Spleen (tissue), 11 donors: ENCODE measurements at regions not wholly inside any gene's neighbourhood (a gene's known extent, or its start where the extent isn't known, plus 50 kb on each side); places are given as distances from the start of the nearest gene placed in this dataset.

Source experiments
- DNase-seq: peaks from one replicate; pipeline ENCODE4 v3.0.0-alpha.2; 2020
- H3K27ac ChIP-seq, 8 donors: fragments of 200-600 bp; sonication (generic) in 7 of 8; 1 replicate in 4 of 8; 2 replicates in 4 of 8; pipeline versions ENCODE4 v1.5.0 to v1.8.0; 2016 to 2021; ENCODE audit warnings: inconsistent platforms in 4 of 8, mild to moderate bottlenecking in 4 of 8, moderate library complexity in 1 of 8
- H3K27me3 ChIP-seq, 7 donors: fragments of 200-600 bp; sonication (generic) in 6 of 7; replicated peaks in 1 of 7; 1 replicate in 4 of 7; 2 replicates in 3 of 7; pipeline versions ENCODE4 v1.5.0 to v1.8.0; 2016 to 2021; ENCODE audit warnings: inconsistent platforms in 3 of 7, mild to moderate bottlenecking in 1 of 7
- H3K36me3 ChIP-seq, 6 donors: fragments of 200-600 bp; sonication (generic) in 5 of 6; 1 replicate in 4 of 6; 2 replicates in 2 of 6; pipeline versions ENCODE4 v1.5.0 to v1.8.0; 2016 to 2021; ENCODE audit warnings: inconsistent platforms in 2 of 6
- H3K4me1 ChIP-seq, 6 donors: fragments of 200-600 bp; sonication (generic) in 5 of 6; 1 replicate in 3 of 6; 2 replicates in 3 of 6; pipeline versions ENCODE4 v1.5.0 to v1.8.0; 2016 to 2021; ENCODE audit warnings: inconsistent platforms in 3 of 6
- H3K4me3 ChIP-seq, 8 donors: fragments of 200-600 bp; sonication (generic) in 7 of 8; 1 replicate in 4 of 8; 2 replicates in 4 of 8; pipeline versions ENCODE4 v1.5.0 to v1.8.0; 2016 to 2021; ENCODE audit warnings: inconsistent platforms in 4 of 8, mild to moderate bottlenecking in 4 of 8, moderate library complexity in 2 of 8
- H3K9me3 ChIP-seq, 8 donors: fragments of 200-600 bp; sonication (generic) in 7 of 8; 1 replicate in 4 of 8; 2 replicates in 4 of 8; pipeline versions ENCODE4 v1.5.0 to v1.8.0; 2016 to 2021; ENCODE audit warnings: inconsistent platforms in 4 of 8
- CTCF ChIP-seq, 11 experiments: fragments of 200-600 bp in 7 of 11; fragments of 450-650 bp in 4 of 11; sonication (generic) in 4 of 11; IDR thresholded peaks in 8 of 11; conservative IDR thresholded peaks in 3 of 11; 1 replicate in 7 of 11; 2 replicates in 4 of 11; pipeline versions ENCODE4 v1.4.0 to v1.8.0; 2016 to 2021; ENCODE audit warnings: antibody characterized with exemption in 11 of 11, inconsistent platforms in 4 of 11, mild to moderate bottlenecking in 1 of 11
- POLR2A ChIP-seq, 3 donors: fragments of 450-650 bp; IDR thresholded peaks; one replicate each; pipeline ENCODE4 v1.5.1; 2017; ENCODE audit warnings: antibody characterized with exemption in 3 of 3, mild to moderate bottlenecking in 1 of 3
- POLR2AphosphoS5 ChIP-seq, 3 donors: sonication (generic); formaldehyde crosslinking; IDR thresholded peaks; one replicate each; pipeline ENCODE4 v1.5.1; 2017; ENCODE audit warnings: antibody characterized with exemption in 3 of 3
- WGBS, 5 donors: extraction: QIAGEN DNeasy Blood & Tissue Kit in 3 of 5; methylation state at CpG; one replicate each; pipeline versions ENCODE4 v1.1.5 to v1.1.7; 2013 to 2018; 5-methylcytosine and 5-hydroxymethylcytosine counted together
- intact Hi-C: fragments of 100-400 bp; cut with DNase I; formaldehyde crosslinking; loops from one replicate; pipeline ENCODE4 v1.15.0; 2023; ENCODE audit warnings: low total_unique reads
- donor health status: healthy with polysubstance abuse.
- donor health status: DM: no; HTN: no; CAD: no; lungs with moderate emphysema.
- donor health status: DM: no; HTN: no; CAD: no.
- donor health status: Bipolar disorder and iron deficiency.
- donor health status: healthy.
- donor health status: DM: no; HTN: no; CAD: no.
- donor health status: DM: yes; HTN: yes; CAD: no.

GRCh38 chr7:101744588-101744987, 72.8 kb upstream of the CUX1 start:
- Histone ChIP-seq H3K4me1 (peaks cover 0 to 67% (median 38%) of the 10 kb centered on the region in 6 donors), H3K27ac (no peak overlapping the region), H3K9me3 (no peaks in the 10 kb centered on the region), H3K36me3 (no peaks in the 10 kb centered on the region), H3K27me3 (peaks cover 0 to 34% (median 0%) of the 10 kb centered on the region in 7 donors), H3K4me3 (no peak overlapping the region)
- intact Hi-C loops = loop anchor here (10.0 kb wide), 1 partner anchor 60 kb away; no protein-coding TSS in a partner anchor
- WGBS, 5 donors = 51 to 66% (median 63%) methylated on average over 5 of the region's 5 CpGs
- TF ChIP-seq POLR2A (IDR thresholded peaks at IDR 0.05) (no peak), POLR2AphosphoS5 (IDR thresholded peaks at IDR 0.05) (no peak), CTCF (IDR thresholded peaks at IDR 0.05 in 8 of 11, conservative IDR thresholded peaks at IDR 0.05 in 3 of 11) (no peak)
- no peak for DNase-seq

GRCh38 chr7:101746314-101746713, 71.1 kb upstream of the CUX1 start:
- no peaks in the 10 kb centered on the region for H3K9me3 ChIP-seq

GRCh38 chr7:101747053-101747878, 70.2 kb upstream of the CUX1 start:
- intact Hi-C loops = loop anchor here (10.0 kb wide), 1 partner anchor 58 kb away; no protein-coding TSS in a partner anchor
- no peak overlapping the region for H3K4me3 ChIP-seq
- DNase-seq = no peak
- no peaks in the 10 kb centered on the region for H3K9me3 ChIP-seq
- H3K27me3 ChIP-seq = peaks cover 0 to 30% (median 0%) of the 10 kb centered on the region in 7 donors
- 76 to 92% (median 84%) methylated on average over 13 of the region's 13 CpGs for WGBS, 5 donors
- no peaks in the 10 kb centered on the region for H3K36me3 ChIP-seq
- H3K4me1 ChIP-seq = peaks cover 0 to 40% (median 25%) of the 10 kb centered on the region in 6 donors
- no peak overlapping the region for H3K27ac ChIP-seq
- no peak for TF ChIP-seq POLR2AphosphoS5 (IDR thresholded peaks at IDR 0.05)
- TF ChIP-seq POLR2A (IDR thresholded peaks at IDR 0.05) = no peak
- no peak for TF ChIP-seq CTCF (IDR thresholded peaks at IDR 0.05 in 8 of 11, conservative IDR thresholded peaks at IDR 0.05 in 3 of 11)

More at GRCh38 chr7:101746314-101746713, 71.1 kb upstream of the CUX1 start:
- intact Hi-C loops = loop anchor here (10.0 kb wide), 1 partner anchor 58 kb away; no protein-coding TSS in a partner anchor
- no peak overlapping the region for H3K27ac ChIP-seq
- H3K36me3 ChIP-seq = no peaks in the 10 kb centered on the region
- TF ChIP-seq POLR2A (IDR thresholded peaks at IDR 0.05) = no peak
- TF ChIP-seq POLR2AphosphoS5 (IDR thresholded peaks at IDR 0.05) = no peak
- no peak for TF ChIP-seq CTCF (IDR thresholded peaks at IDR 0.05 in 8 of 11, conservative IDR thresholded peaks at IDR 0.05 in 3 of 11)
- H3K4me1 ChIP-seq = peaks cover 0 to 50% (median 27%) of the 10 kb centered on the region in 6 donors
- no peak overlapping the region for H3K4me3 ChIP-seq
- no peak for DNase-seq
- peaks cover 0 to 34% (median 0%) of the 10 kb centered on the region in 7 donors for H3K27me3 ChIP-seq
- WGBS, 5 donors = 57 to 78% (median 74%) methylated on average over 5 of the region's 5 CpGs

- Histone ChIP-seq H3K36me3 (no peaks in the 10 kb centered on the region), H3K27ac (no peak overlapping the region), H3K27me3 (peaks cover 0 to 24% (median 0%) of the 10 kb centered on the region in 7 donors), H3K9me3 (no peaks in the 10 kb centered on the region), H3K4me1 (peaks cover 0 to 34% (median 19%) of the 10 kb centered on the region in 6 donors), H3K4me3 (no peak overlapping the region)
- 64 to 81% (median 66%) methylated on average over 15 of the region's 15 CpGs for WGBS, 5 donors
- TF ChIP-seq CTCF (IDR thresholded peaks at IDR 0.05 in 8 of 11, conservative IDR thresholded peaks at IDR 0.05 in 3 of 11) (no peak), POLR2AphosphoS5 (IDR thresholded peaks at IDR 0.05) (no peak), POLR2A (IDR thresholded peaks at IDR 0.05) (no peak)
- no peak for DNase-seq
- intact Hi-C loops = loop anchor here (10.0 kb wide), 1 partner anchor 57 kb away; no protein-coding TSS in a partner anchor
Observed at GRCh38 chr7:101747879-101748345, 69.5 kb upstream of the CUX1 start.
